ENCODE measurements at regions not wholly inside any gene's neighbourhood (a gene's known extent, or its start where the extent isn't known, plus 50 kb on each side); places are given as distances from the start of the nearest gene placed in this dataset.

DNA sequence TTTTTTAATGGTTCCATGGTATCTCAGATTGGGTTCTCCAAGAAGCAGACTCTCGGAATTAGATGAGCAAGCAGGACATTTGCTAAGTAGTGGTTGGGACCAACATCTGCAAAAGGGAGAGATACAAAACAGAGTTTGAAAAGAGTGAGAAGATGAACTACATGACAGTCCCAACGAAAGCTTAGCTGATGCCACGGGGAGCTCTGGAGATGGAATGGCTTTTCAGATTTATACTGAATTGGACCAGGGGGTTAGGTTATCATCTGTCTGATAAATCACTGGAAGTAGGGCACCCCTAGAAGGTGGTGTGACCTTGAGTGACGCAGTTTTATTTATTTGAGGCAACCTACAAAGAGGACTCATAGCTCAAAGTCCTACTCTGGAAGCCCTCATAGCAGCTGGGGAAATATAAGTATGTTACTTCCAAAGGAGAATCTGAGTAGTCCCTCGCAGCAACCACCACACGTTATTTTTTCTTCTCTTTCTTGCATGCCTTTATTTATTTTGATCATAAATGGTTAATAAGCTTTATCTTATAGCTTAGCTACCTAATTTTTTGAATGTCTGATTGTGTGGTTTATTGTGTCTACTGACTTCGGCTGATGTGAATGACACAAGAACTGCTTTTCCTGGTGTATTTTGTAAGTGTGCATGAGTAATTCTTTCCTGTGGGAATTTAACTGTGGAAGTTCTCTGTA is 815.4 kb downstream of the SQOR start:
- DNase-seq = no peak

DNA sequence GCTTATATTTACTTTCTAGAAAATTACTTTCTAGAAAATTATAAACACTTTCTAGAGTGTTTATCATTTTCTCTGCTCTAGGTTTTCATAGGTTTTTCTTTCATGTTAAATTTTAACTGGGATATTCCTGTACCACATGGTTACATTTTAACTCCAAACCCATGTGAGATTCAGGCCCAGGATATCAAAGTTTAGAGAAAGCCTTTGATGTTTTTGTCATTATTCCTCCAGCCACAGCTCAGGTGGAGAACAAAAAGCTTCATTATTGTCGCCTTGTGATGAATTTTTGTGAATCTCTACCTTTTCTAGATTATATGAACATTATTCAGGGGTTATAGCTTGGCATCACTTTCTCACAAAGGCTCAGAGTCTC is 816.0 kb downstream of the SQOR start:
- DNase-seq = no peak

- no peak for DNase-seq
Measured at GRCh38 chr15:46452297-46452820, 817.5 kb downstream of the SQOR start.

GRCh38 chr15:46456456-46456855 is 821.6 kb downstream of the SQOR start:
- DNase-seq = no peak

DNA sequence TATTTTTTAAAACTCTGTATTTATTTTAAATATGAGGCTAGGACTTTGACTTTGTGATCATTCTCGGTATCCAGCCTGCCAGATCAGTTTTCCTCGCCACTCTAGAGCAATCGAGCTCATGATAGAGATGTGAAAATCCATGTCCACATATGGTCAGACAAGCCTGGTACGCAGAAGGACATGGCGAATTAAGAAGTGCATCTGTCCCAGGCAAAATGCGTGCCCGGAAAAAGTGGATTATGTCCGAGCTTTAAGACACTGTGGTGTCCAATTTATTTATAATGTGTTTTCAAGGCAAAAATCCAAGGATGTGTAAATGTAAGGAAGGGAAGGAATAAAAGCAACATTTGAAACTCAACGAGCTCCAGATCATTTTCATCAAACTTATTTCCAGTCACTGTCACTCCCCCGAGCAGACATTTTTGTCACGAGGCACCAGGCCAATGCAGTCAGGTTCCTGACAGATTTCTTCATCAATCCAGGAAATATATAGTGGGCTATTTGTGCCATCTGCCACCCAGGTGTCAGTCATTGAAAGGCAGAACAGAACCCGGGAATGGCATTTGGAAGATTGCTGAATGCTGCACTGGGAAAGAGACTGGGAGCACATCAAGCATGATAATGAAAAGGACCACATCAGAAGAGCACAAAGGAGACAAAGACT is 825.7 kb downstream of the SQOR start:
- DNase-seq = peak; percentile 43

DNA sequence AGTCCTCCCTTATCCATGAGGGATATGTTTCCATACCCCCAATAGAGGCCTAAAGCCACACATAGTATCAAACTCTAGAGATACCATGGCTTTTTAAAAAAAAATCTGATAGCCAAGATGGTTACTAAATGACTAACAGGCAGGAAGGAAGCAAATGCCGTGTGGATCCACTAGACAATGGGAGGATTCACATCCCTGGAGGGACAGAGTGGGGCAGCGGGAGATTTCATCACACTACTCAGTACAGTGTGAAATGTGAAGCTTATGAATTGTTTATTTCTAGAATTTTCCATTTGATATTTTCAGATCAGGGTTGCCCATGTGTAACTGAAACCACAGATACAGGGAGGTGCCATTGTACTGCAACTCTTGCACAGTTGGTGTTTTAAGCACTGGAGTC is 826.6 kb downstream of the SQOR start:
- no peak for DNase-seq

GRCh38 chr15:46467041-46467440 is 832.2 kb downstream of the SQOR start:
- DNase-seq = no peak

DNA sequence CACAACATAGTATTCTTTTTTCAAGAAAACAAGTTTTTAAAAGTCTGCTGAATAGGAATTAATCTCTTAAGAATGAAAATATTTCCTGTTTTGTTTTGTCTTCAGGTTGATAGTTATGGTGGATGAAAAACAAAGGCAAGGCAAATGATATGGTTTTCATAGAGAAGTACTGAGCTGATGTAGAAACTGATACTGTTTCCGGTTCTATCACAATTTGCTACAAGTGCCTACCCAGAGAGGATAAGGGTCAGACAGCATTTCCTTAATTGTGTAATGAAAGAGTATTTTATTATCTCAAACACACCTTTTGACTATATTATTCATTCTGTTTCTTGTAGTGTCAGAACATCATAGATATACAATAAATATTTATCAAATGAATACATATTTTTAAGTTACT is 836.3 kb downstream of the SQOR start:
- no peak for DNase-seq

DNA sequence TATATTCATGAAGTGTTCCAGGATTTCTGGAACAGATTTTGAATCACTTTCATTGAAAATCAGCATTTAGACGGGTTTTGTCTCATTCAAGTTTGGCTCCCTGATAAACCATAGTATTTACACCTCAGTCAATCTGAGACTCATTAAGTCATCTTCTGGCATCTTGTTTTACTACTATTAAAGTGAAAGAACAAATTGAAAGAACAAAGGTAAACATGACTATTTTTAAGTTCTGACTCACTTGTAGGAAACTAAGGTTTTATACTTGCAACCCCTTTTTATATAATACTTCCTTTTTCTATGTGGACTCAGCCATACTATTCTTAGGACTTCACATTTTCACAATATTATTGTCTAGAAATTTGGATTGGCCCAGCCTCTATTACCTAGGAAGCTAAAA is 854.4 kb downstream of the SQOR start:
- no peak for DNase-seq

- no peak for DNase-seq
Measured at GRCh38 chr15:46496491-46497115, 861.8 kb downstream of the SQOR start.

GRCh38 chr15:46502667-46503066 is 867.8 kb downstream of the SQOR start:
- DNase-seq = no peak

GRCh38 chr15:46518381-46518780 is 883.6 kb downstream of the SQOR start:
- no peak for DNase-seq

DNA sequence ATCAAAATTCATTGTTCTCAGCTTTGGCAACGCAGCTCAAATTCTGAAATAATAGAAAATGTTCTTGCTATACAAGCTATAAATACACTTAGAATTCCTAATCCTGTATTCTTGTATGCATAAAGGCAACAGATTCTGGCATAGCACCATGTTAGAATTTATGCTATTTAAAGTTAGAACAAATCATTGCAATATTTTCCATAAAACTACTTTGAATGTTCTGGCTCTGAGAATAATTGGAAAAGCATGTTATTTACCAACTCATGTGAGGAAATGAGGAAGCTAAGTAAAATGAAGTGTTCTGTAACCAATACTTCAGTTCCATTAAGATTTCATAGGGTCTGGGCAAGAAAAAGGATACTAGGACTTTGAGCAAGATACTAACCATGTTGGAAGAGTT is 888.9 kb downstream of the SQOR start:
- DNase-seq = no peak

GRCh38 chr15:46525984-46526725 is 891.3 kb downstream of the SQOR start:
- DNase-seq = no peak

DNA sequence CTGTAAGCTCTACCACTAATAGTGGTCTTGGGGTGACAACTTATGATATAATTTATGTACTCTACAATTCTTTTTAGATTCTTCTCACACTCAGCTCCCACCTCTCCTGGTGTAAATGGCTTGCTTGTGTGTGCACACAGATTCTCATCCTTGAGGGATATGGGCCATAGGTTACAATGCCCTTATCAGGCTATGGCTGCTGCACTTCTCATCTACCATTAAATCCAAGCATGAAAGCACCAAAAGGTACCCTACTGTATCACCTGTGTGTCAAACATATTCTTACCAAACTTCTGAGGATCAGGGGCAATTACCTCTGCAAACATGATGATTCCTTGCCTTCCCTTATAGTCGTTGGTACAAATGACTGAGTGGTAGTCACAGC is 891.9 kb downstream of the SQOR start:
- DNase-seq = no peak

DNA sequence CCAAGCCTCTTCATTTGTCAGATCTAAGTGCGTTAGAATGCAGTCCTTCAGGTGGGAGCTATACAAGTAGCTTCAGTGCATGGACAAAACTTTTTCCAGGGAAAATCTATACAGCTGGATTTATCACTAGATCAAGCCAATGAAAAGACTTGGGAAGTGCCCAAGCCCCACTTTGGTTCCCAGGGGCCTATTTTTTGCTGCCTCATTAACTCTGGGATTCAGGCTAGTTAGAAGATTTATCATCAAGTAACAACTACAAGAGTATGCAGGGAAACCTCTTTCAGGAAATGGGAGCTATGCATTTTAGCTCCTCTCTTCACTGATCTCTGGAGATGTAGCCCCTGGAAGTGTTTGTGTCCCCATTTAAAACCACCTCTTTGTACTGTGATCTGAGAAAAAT is 908.8 kb downstream of the SQOR start:
- DNase-seq = no peak

DNA sequence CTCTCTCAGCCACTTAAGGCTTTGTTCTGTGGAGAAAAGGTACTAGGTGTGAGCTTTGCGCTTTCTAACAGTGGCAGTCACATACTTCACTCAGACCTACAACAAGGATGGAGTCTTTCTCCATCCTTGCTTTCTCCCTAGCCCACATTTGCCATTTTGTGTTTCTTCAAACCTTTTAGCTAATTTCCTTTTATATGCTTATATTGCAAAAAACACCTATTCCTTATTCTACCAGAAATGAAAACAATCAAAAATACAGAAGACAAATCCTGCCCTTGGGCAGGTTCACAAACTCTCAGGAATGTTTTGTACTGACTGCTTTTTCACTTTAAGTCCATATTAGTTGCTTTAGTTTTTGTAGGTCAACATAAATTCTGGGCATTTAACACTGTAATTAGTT is 914.2 kb downstream of the SQOR start:
- DNase-seq = no peak

GRCh38 chr15:46552316-46552715 is 917.5 kb downstream of the SQOR start:
- no peak for DNase-seq

DNA sequence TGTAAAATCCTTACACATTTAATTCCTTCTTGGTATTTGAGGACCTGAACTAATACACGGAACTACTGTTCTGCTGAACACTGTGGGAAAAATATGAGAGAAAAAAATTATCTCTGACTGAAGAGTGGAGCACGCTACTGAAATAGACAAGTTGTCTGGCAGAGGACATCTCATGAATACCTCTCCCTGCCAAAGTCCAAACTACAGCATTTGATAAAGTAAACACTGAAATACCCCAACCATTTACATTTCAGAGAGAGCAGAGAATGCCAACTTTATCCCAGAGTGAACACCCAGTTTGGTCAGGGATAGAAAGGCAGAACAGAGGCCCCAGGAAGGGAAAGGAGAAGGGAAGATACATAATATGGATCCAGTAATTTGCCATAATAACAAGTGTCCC is 920.7 kb downstream of the SQOR start:
- DNase-seq = no peak

- no peak for DNase-seq
Measured at GRCh38 chr15:46556010-46556409, 921.2 kb downstream of the SQOR start.

- DNase-seq = no peak
Measured at GRCh38 chr15:46556559-46557379, 921.9 kb downstream of the SQOR start.

GRCh38 chr15:46567968-46568367 is 933.1 kb downstream of the SQOR start:
- no peak for DNase-seq

DNA sequence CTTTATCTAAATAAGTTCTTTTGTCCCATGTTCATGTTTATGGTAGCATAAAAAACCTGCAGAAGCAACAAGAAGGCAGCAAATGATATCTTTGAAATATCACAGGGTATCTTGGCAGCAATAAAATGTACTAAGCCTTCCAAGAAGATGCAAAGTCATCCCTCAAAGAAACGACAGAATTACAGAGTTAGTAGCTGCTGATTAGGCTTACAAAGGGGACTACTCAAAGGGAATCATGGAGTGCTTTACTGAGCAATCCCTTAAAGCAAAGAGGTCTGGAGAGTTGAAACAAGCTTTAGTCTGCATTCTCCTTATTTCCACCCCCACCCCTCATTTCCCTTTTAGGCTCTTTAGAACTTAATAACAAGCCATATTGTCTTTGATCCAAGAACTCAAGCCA is 935.0 kb downstream of the SQOR start:
- no peak for DNase-seq

All from right forelimb (tissue), 1 donor.